ENCODE measurements at regions not wholly inside any gene's neighbourhood (a gene's known extent, or its start where the extent isn't known, plus 50 kb on each side); places are given as distances from the start of the nearest gene placed in this dataset.

DNA sequence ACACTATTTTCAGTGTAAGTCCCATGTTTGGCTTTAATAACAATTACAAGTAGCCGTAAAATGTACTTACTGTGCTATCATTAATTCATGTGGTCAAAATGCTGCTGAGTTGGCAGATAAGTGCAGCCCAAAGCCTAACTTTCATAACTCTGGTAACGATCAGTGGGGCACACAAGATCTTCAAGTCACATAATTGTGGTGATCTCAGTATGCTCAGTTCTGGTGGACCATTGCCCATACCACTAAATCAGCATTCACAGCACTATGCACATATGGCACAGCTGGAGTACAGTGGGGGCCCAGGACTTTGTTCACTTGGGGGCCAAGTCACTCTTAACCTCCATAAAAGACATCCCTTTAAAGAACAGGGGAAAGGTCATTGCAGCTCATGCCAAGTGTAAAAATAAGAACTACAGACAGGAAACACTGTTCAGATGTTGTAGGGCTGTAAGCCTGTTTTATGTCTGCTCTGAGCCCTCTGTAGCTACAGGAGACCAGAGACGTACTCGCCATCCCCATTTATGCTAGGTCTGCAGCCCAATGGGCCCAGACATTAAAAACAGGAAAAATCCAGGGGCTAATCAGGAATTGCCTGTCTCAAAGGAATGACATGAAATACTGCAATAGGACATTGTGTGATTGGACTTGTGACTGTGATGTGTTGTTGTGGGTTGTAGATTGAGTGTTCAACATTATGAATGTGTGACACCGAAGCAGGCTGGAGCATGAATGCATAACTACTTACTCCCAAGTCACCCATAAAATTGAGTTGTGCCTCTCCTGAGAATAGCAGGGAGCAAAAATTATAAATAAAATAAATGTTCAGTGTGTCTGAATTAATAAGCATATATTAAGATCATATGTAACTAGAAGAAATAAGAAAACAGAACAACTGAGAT, 282.5 kb upstream of the EPHA3 start:
- TF ChIP-seq SIN3A (IDR thresholded peaks at IDR 0.05; ENCODE audit: borderline replicate concordance, insufficient read depth, low read depth, low read length), result no peak
- TF ChIP-seq, protein P1, sequence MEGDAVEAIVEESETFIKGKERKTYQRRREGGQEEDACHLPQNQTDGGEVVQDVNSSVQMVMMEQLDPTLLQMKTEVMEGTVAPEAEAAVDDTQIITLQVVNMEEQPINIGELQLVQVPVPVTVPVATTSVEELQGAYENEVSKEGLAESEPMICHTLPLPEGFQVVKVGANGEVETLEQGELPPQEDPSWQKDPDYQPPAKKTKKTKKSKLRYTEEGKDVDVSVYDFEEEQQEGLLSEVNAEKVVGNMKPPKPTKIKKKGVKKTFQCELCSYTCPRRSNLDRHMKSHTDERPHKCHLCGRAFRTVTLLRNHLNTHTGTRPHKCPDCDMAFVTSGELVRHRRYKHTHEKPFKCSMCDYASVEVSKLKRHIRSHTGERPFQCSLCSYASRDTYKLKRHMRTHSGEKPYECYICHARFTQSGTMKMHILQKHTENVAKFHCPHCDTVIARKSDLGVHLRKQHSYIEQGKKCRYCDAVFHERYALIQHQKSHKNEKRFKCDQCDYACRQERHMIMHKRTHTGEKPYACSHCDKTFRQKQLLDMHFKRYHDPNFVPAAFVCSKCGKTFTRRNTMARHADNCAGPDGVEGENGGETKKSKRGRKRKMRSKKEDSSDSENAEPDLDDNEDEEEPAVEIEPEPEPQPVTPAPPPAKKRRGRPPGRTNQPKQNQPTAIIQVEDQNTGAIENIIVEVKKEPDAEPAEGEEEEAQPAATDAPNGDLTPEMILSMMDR (IDR thresholded peaks at IDR 0.05), result no peak
- TF ChIP-seq, protein P2, sequence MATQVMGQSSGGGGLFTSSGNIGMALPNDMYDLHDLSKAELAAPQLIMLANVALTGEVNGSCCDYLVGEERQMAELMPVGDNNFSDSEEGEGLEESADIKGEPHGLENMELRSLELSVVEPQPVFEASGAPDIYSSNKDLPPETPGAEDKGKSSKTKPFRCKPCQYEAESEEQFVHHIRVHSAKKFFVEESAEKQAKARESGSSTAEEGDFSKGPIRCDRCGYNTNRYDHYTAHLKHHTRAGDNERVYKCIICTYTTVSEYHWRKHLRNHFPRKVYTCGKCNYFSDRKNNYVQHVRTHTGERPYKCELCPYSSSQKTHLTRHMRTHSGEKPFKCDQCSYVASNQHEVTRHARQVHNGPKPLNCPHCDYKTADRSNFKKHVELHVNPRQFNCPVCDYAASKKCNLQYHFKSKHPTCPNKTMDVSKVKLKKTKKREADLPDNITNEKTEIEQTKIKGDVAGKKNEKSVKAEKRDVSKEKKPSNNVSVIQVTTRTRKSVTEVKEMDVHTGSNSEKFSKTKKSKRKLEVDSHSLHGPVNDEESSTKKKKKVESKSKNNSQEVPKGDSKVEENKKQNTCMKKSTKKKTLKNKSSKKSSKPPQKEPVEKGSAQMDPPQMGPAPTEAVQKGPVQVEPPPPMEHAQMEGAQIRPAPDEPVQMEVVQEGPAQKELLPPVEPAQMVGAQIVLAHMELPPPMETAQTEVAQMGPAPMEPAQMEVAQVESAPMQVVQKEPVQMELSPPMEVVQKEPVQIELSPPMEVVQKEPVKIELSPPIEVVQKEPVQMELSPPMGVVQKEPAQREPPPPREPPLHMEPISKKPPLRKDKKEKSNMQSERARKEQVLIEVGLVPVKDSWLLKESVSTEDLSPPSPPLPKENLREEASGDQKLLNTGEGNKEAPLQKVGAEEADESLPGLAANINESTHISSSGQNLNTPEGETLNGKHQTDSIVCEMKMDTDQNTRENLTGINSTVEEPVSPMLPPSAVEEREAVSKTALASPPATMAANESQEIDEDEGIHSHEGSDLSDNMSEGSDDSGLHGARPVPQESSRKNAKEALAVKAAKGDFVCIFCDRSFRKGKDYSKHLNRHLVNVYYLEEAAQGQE (IDR thresholded peaks at IDR 0.05; ENCODE audit: insufficient read depth in 1 of 2, low read depth in 2 of 2, low read length in 1 of 2), result no peak
- TF ChIP-seq POLR2AphosphoS5 (IDR thresholded peaks at IDR 0.05; ENCODE audit: low read depth, low read length), result no peak

Data from Panc1 (cell line).